ENCODE measurements at regions not wholly inside any gene's neighbourhood (a gene's known extent, or its start where the extent isn't known, plus 50 kb on each side); places are given as distances from the start of the nearest gene placed in this dataset.
"Not testable (repeated sequence)": the region's sequence is repeated elsewhere in the genome, so short reads cannot be mapped to it uniquely, and the experiment has no call there.

DNA sequence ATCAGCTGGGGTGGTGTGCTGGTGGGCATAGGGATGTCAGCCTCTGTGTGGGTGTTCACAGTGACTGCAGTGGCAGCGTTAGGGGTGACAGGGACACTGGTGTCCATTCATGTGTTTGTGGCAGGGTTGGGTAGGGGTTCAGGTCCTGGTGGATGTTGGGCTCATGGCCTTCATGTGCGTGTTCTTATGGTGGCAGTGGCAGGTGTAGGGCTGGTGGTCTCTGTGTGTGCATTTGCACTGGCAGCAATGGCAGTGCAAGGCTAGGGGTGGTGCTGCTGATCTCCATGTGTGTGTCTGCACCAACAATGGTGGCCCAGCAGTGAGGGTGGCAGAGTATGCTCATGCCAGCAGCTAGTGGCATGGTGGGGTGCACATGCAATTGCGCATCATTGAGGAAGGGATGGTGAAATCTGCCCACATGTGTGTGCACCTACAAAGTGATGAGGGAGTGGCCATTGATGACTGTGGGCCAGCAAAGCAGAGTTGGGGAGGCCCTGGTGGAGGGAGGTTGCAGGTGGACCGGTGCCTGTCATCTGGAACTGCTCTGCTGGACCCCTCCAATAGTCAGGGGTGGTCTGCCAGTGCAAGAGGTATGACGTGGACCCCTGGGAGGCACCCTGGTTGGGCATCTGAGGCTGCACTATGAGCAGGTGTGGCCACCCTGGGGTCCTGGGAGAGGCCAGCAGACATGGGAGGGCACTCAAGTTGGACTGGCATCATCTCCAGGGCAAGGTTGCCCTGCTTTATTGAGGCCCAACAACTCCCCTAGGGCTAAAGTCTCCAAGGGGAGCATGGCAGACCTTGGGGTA is 182.9 kb downstream of the TTC6 start:
- H3K27ac ChIP-seq: no peak overlapping the region
- no peak overlapping the region for H3K4me3 ChIP-seq
- no peaks in the 10 kb centered on the region for H3K9me3 ChIP-seq
- H3K4me1 ChIP-seq (ENCODE audit: insufficient read depth): no peaks in the 10 kb centered on the region
- DNase-seq: no peak
- H3K36me3 ChIP-seq: no peaks in the 10 kb centered on the region
- intact Hi-C loops (cut with DNase I): no loop called here
- H3K27me3 ChIP-seq: no peaks in the 10 kb centered on the region
- 77 to 88% (median 86%) methylated on average over 5 of the region's 5 CpGs for WGBS, 3 donors
- TF ChIP-seq POLR2A (IDR thresholded peaks at IDR 0.05) (no peak), EP300 (IDR thresholded peaks at IDR 0.05) (no peak)
- TF ChIP-seq, protein P1, sequence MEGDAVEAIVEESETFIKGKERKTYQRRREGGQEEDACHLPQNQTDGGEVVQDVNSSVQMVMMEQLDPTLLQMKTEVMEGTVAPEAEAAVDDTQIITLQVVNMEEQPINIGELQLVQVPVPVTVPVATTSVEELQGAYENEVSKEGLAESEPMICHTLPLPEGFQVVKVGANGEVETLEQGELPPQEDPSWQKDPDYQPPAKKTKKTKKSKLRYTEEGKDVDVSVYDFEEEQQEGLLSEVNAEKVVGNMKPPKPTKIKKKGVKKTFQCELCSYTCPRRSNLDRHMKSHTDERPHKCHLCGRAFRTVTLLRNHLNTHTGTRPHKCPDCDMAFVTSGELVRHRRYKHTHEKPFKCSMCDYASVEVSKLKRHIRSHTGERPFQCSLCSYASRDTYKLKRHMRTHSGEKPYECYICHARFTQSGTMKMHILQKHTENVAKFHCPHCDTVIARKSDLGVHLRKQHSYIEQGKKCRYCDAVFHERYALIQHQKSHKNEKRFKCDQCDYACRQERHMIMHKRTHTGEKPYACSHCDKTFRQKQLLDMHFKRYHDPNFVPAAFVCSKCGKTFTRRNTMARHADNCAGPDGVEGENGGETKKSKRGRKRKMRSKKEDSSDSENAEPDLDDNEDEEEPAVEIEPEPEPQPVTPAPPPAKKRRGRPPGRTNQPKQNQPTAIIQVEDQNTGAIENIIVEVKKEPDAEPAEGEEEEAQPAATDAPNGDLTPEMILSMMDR (IDR thresholded peaks at IDR 0.05): no peak

DNA sequence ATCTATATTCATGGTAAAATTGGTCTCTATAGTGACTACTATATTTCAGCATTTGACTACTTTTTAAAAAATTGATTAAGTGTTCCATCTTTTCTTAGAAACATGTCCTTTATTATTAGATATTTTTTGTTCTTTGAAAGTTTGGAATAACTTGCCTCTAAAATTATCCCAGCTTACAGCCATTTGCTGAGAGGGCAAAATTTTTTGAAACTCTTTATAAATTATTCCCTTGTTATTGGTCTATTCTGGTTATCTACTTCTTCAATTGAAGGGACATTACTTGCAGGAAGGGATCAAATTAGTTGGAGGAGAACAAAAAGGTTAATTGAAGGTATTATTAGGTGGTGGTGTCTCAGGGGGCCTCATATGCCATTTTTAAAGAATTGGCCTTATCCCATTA is 184.1 kb downstream of the TTC6 start:
- Histone ChIP-seq H3K9me3 (no peaks in the 10 kb centered on the region), H3K27ac (no peak overlapping the region), H3K4me1 (ENCODE audit: insufficient read depth) (no peaks in the 10 kb centered on the region), H3K27me3 (no peaks in the 10 kb centered on the region), H3K36me3 (no peaks in the 10 kb centered on the region), H3K4me3 (no peak overlapping the region)
- no peak for TF ChIP-seq EP300 (IDR thresholded peaks at IDR 0.05)
- intact Hi-C loops (cut with DNase I): no loop called here
- no peak for DNase-seq

DNA sequence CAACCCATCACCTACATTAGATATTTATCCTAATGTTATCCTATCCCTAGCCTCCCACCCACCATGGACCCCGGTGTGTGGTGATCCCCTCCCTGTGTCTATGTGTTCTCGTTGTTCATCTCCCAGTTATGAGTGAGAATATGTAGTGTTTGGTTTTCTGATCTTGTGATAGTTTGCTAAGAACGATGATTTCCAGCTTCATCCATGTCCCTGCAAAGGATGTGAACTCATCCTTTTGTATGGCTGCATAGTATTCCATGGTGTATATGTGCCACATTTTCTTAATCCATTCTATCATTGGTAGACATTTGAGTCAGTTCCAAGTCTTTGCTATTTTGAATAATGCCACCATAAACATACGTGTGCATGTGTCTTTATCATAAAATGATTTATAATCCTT is 185.3 kb downstream of the TTC6 start:
- H3K4me3 ChIP-seq; DNase-seq; H3K9me3 ChIP-seq; H3K27me3 ChIP-seq; H3K36me3 ChIP-seq; intact Hi-C loops (cut with DNase I); H3K4me1 ChIP-seq (ENCODE audit: insufficient read depth); H3K27ac ChIP-seq: not testable (repeated sequence)
- 83 to 92% (median 89%) methylated on average over 4 of the region's 4 CpGs for WGBS, 3 donors

DNA sequence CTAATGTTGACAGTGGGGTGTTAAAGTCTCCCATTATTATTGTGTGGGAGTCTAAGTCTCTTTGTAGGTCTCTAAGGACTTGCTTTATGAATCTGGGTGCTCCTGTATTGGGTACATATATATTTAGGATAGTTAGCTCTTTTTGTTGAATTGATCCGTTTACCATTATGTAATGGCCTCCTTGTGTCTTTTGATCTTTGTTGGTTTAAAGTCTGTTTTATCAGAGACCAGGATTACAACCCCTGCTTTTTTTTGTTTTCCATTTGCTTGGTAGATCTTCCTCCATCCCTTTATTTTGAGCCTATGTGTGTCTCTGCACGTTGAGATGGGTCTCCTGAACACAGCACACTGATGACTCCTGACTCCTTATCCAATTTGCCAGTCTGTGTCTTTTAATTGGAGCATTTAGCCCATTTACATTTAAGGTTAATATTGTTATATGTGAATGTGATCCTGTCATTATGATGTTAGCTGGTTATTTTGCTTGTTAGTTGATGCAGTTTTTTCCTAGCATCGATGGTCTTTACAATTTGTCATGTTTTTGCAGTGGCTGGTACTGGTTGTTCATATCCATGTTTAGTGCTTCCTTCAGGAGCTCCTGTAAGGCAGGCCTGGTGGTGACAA is 188.9 kb downstream of the TTC6 start:
- intact Hi-C loops (cut with DNase I); H3K4me1 ChIP-seq (ENCODE audit: insufficient read depth); H3K4me3 ChIP-seq; H3K27me3 ChIP-seq; H3K27ac ChIP-seq; H3K36me3 ChIP-seq; DNase-seq; H3K9me3 ChIP-seq: not testable (repeated sequence)
- WGBS, 3 donors: 62 to 77% (median 70%) methylated on average over 3 of the region's 3 CpGs

DNA sequence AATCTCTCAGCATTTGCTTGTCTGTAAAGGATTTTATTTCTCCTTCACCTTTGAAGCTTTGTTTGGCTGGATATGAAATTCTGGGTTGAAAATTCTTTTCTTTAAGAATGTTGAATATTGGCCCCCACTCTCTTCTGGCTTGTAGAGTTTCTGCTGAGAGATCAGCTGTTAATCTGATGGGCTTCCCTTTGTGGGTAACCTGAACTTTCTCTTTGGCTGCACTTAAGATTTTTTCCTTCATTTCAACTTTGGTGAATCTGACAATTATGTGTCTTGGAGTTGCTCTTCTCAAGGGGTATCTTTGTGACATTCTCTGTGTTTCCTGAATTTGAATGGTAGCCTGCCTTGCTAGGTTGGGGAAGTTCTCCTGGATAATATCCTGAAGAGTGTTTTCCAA is 189.4 kb downstream of the TTC6 start:
- H3K4me3 ChIP-seq; DNase-seq; H3K4me1 ChIP-seq (ENCODE audit: insufficient read depth); H3K27me3 ChIP-seq; H3K36me3 ChIP-seq; intact Hi-C loops (cut with DNase I); H3K9me3 ChIP-seq; H3K27ac ChIP-seq: not testable (repeated sequence)

DNA sequence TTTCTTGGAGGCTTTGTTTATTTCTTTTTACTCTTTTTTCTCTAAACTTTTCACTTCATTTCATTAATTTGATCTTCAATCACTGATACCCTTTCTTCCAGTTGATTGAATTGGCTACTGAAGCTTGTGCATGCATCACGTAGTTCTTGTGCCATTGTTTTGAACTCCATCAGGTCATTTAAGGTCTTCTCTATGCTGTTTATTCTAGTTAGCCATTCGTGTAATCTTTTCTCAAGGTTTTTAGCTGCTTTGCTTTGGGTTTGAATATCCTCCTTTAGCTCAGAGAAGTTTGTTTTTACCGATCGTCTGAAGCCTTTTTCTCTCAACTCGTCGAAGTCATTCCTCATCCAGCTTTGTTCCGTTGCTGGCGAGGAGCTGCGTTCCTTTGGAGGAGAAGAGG is 189.9 kb downstream of the TTC6 start:
- H3K4me3 ChIP-seq; intact Hi-C loops (cut with DNase I); H3K9me3 ChIP-seq; DNase-seq; H3K4me1 ChIP-seq (ENCODE audit: insufficient read depth); H3K36me3 ChIP-seq; H3K27me3 ChIP-seq; H3K27ac ChIP-seq: not testable (repeated sequence)
- WGBS, 3 donors: 83 to 90% (median 89%) methylated on average over 9 of the region's 9 CpGs

DNA sequence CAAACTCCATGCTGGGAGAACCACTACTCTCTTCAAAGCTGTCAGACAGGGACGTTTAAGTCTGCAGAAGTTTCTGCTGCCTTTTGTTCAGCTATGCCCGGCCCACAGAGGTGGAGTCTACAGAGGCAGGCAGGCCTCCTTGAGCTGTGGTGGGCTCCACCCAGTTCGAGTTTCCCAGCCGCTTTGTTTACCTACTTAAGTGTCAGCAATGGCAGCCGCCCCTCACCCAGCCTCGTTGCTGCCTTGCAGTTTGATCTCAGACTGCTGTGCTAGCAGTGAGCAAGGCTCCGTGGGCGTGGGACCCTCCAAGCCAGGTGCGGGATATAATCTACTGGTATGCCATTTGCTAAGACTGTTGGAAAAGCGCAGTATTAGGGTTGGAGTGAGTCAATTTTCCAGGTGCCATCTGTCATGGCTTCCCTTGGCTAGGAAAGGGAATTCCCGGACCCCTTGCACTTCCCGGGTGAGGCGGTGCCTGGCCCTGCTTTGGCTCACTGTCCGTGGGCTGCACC is 190.7 kb downstream of the TTC6 start:
- H3K9me3 ChIP-seq; intact Hi-C loops (cut with DNase I); H3K4me1 ChIP-seq (ENCODE audit: insufficient read depth); H3K27ac ChIP-seq; H3K36me3 ChIP-seq; H3K27me3 ChIP-seq; DNase-seq; H3K4me3 ChIP-seq: not testable (repeated sequence)
- WGBS, 3 donors: 80 to 85% (median 81%) methylated on average over 14 of the region's 14 CpGs

Data from ovary (tissue), 7 donors.